Eye (tissue), 1 donor: ENCODE measurements at regions not wholly inside any gene's neighbourhood (a gene's known extent, or its start where the extent isn't known, plus 50 kb on each side); places are given as distances from the start of the nearest gene placed in this dataset.
"Not testable (repeated sequence)": the region's sequence is repeated elsewhere in the genome, so short reads cannot be mapped to it uniquely, and the experiment has no call there.

Source experiments
- DNase-seq: peaks from one replicate; pipeline ENCODE4 v3.0.0-alpha.2; 2015

DNA sequence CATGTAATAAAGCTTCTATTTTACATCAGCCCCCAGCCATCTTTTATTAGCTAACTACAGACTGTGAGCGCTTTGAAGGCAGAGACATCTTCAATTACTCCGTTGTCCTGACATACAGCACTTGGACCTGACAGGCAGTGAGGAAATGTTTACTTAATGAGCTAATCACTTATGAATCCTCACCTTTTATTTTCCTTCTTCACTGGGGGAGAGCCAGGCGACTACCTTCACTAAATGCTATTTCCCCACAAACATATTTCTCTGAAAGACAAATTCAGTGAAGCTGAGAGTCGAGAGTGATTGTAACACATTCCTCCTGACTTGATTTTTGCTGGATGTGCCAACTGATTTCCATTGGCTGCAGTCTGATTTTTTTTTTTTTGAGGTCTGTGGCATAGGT, 192.1 kb upstream of the CLINT1 start:
- no peak for DNase-seq

DNA sequence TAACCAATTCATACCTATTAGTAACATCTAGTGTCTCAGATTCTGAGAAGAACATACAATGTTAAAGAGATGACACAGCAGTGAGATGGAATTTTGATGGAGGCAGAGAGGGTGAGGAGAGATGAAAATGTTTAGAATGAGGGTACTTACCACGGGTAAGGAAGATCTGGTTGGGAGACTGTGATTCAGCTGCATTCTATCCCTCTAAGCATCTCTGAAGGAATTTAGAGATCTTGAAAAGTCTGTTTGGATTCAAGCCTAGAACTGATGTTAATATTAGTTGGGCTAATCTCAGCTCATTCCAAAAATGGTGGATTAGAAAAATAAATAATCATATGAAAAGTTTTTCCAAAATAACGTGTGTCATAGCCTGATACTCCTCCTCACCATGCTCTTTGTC, 191.5 kb upstream of the CLINT1 start:
- no peak for DNase-seq

DNA sequence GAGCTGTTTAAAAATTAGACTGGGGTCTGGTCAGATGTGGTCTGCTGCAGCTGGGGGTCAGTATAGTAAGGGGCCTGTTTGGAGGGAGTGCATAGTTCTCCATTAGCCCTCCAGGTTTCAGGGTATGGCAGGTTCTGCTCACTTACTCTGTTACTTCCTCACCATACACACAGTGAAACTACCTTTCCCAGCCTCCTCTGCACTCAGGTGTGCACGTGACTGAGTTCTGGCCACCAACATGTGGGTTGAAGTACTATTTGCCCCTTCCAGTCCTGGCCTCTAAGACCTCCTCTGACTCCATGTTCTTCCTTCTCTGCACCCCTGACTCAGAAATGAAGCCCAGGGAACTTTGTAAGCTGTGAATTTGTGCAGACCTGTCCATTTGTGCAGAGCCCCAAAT, 190.5 kb upstream of the CLINT1 start:
- no peak for DNase-seq

DNA sequence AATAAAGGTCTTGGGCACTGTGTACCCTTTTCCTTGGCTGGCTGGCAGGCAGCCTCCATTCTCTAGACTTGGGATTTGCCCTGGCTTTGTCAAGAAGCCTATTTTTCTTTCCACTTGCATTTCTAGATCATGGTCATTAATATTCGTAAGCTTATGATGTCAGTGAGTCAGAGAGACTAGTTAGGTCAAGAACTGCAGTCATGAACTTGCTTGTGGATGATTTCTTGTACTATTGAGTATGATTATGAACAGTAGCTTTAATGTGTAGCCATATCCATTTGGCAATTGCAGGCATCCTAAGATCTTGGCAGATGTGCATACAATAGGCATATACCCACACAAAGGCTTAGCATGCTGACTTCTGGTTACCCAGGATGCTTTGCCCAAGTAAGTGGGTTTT, 186.8 kb upstream of the CLINT1 start:
- DNase-seq = no peak

GRCh38 chr5:158039911-158040347, 181.0 kb upstream of the CLINT1 start:
- no peak for DNase-seq

GRCh38 chr5:158039441-158039840, 180.5 kb upstream of the CLINT1 start:
- no peak for DNase-seq

DNA sequence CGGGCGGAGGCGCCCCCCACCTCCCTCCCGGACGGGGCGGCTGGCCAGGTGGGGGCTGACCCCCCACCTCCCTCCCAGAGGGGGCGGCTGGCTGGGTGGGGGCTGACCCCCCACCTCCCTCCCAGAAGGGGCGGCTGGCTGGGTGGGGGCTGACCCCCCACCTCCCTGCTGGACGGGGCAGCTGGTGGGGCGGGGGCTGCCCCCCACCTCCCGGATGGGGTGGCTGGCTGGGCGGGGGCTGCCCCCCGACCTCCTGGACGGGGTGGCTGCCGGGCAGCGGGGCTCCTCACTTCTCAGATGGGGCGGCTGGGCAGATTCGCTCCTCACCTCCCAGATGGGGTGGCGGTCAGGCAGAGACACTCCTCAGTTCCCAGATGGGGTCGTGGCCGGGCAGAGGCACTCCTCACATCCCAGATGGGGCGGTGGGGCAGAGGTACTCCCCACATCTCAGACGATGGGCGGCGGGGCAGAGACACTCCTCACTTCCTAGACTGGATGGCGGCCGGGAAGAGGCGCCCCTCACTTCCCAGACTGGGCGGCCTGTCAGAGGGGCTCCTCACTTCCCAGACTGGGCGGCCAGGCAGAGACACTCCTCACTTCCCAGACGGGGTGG, 178.1 kb upstream of the CLINT1 start:
- DNase-seq = not testable (repeated sequence)

DNA sequence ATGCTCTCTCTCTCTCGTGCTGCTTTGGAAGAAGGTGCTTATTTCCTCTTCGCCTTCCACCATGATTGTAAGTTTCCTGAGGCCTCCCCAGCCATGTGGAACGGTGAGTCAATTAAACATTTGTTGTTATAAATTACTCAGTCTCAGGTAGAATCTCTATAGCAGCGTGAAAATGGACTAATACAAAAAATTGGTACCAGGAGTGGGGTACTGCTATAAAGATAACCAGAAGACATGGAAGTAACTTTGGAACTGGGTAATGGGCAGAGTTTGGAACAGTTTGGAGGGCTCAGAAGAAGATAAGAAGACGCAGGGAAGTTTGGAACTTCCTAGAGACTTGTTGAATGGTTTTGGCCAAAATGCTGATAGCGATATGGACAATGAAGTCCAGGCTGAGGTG, 175.6 kb upstream of the CLINT1 start:
- DNase-seq = not testable (repeated sequence)

- no peak for DNase-seq
These were observed 174.8 kb upstream of the CLINT1 start for GRCh38 chr5:158033724-158034123.

DNA sequence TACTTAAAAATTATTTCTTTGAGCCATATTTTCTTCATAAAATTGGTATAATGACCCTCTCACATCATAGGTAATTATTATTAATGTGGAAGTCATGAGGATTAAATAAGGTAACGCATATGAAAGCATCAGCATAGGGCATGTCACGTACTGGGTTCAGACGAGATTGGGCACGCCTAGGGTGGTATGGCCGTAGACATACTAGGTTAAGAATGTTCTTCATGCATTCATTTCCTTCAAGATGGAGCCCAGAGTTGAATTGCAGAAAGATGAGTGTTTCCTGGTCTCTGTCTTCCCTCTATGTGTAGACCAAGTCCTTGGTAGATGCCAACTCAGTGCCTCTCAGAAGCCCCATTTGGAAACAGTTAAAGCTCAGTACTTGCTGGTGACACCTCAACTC, 174.1 kb upstream of the CLINT1 start:
- DNase-seq = no peak

DNA sequence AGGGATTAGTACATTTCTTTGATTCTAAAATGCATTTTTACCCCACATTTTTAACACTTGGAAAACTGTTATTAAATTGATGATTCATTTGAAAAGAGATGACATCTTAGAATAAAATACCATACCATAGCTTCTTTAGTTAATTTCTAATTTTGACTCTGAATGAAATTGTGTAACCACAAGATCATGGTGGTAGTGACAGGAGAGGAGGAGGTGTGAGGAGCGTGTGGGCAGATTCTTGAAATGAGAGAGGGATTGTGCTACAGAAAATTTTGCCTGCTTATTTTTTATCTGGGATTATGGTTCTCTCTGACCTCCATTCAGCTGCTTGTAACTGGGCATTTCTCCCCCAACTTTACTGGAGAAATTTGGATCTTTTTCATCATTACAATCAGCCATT, 173.3 kb upstream of the CLINT1 start:
- no peak for DNase-seq

DNA sequence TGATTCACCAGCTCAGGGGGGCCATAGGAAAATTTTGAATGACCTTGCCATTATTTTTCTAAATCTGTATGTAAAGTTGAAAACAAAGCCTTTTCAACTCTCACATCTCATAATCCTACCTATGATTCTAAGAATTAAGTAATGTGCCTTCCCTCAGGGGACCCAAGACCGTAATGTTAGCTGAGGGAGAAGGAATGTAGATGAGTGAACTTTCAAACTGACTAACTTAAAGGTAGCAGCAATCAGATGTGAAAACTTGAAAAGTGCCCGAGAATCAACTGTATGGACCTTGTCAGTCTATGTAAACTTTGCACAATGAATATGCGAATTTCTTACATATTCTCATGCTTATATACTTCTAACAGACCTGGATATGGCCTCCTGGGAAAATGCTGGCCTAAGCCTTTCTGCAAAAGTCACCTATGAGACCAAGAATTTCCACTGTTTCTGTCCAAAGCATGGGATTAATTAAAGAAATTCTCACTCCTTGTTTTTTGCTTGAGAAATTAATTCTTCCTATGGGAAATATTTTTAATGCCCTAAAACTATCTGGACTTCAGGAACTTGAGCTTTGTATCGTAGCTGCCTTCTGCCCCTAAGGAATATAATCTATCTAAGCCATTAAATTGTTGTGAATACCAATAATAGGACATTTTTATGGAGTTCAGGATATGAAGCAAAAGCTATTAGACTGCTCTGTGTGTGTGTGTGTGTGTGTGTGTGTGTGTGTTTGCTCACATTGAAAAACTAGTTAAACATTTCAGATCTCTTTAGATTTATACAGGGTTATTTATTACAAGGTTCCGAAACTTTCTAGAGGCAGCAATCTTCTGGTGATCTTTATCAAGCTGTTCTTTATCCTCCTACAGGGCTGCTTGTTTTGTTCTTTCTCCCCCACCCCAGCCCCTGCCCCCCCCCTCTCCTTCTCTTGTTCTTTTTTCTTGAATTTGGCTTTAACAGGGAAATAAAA, 169.1 kb upstream of the CLINT1 start:
- DNase-seq = no peak

DNA sequence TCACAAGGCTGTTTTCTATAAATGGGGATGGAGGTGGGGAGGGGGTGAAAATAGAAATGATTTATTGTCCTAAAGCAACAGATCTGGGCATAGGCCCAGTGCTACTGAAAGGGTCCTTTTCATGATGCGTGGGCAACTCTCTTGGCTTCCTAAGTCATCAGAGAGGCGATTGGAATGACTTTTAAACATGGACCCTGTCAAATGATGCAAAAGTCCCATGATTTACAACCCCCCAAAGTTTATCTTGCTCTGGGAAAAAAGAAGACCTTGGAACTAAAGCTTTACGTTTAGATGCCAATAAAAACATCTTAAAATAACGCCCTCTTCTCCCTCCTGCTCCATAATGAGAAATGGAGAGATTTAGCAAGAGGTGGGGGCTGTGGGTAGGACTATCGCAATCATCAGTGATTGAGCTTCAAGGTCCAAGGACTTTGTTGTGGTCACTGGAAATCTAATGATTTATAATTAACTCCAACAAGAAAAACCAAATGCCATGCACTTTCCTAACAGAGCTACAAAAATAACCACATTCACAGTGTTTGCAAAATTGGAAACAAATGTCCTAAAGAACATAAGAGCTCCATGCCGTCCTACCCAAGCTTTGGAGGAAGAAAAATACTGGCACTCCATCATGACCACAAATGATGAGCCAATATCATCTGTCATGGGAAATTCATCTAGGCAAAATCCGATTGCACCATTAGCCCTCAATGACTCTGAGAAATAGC, 167.5 kb upstream of the CLINT1 start:
- no peak for DNase-seq

DNA sequence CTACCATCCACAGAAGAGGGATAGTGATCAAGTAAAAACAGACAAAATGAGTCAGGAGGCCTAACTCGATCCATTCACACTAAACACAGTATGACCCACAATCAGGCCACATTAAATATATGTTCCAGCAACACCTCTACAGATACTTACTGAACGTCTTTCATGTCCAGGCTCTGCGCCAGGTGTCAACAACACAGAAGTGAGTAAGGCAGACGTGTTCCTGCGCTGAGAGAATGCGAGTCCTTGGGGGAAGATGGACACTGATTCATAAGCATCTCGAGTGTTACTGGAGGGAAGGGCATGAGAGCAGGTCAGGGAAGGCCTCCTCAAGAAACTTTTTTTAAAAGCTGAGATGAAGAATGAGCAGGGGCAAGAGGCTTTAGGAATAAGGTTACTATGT, 164.3 kb upstream of the CLINT1 start:
- DNase-seq = no peak

- DNase-seq = no peak
These were observed 163.9 kb upstream of the CLINT1 start for GRCh38 chr5:158022837-158023236.

GRCh38 chr5:158022393-158022792, 163.4 kb upstream of the CLINT1 start:
- no peak for DNase-seq

DNA sequence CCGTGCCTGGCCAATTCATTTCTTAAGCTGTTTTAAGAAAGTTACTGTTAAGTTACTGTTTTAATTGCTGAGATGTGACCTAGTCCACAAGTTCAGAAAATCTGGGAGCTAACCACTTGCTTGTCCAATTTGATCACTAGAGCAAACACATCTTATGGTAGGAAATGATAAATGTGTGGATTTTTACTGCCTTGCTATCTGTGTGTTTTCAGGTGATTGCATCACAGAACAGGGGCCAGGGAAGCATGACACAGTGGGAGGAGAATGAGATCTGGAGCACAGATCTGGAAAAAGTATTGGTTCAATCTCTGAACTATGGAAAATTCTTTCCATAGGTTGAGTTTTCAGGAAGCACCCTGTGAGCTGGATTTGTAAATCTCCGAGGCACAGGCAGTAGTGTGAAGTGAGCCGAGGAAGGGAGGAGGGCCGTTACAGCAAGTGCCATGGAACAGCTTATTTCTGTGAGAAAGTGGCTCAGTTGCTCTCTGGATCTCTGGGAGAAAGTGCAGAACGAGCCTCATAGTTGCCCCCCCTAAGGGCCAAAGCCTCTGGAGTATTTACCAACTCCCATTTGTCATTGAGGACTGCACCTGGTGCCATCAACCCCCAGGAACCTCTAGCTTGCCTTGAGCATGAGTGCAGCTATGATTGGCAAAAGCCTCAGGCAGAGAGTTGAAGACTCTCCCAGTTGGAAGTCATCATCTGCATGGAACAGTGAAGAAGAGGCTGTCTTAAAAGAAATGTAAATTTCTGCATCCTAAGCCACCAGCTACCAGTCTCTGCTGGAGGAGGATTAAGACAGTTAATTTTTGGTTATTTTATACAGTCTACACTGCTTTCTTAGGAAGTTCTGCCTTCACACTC, 161.8 kb upstream of the CLINT1 start:
- no peak for DNase-seq

DNA sequence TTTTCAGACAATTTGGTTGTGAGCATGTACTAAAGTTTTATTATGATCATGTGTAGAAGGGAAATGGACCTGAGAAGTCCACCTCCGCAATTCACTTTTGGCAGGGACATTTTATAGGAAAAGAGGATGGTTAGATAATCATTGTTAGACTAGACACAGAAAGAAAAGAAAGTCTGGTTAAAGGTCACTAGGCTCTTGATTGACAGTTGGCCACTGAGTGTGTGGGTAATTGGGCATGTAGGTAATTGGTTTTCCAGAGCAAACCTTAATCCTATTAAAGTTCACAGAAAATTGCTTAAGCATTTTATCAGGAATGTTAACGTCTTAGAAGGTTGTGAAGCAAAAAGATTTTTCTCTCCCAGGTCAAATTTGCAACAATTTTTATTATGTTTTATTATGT, 158.5 kb upstream of the CLINT1 start:
- peak; percentile 57 for DNase-seq

DNA sequence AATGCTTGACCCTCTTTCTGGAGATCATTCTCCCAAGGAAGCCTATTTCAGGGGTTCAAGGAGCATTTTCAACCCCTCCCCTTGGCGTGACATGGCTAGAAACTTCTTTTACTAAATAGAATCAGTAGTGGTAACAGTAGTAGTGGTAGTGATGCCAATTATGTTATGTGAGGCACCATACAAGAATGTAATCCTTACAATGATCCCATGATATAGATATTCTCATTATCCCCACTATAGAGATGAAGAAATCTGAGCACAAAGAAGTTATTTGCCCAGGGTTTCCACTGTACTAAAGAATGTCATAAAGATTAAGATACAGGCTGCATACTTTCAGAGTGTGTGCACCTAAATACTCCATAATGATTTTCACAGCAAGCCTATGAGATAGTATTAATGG, 155.4 kb upstream of the CLINT1 start:
- DNase-seq = no peak

GRCh38 chr5:158013939-158014338, 155.0 kb upstream of the CLINT1 start:
- peak; percentile 55 for DNase-seq

DNA sequence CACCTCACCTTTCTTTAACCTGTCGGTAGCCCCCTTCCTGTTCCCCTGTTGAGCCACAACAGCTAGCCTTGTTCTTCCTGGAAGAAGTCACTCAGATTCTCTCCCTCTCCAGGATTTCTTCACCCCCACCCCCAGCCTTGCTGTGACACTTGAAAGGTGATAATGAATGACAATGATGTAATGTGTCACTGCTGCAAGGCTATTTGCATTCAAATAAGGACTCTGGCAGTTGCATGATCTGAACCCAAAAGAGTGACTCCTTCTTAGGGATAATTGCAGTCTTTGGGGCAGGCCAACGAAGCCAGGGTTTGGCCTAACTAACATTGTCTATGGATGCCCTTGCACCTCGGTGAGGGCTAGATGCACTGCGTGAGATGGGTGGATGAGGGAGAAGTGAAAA, 154.4 kb upstream of the CLINT1 start:
- no peak for DNase-seq

DNA sequence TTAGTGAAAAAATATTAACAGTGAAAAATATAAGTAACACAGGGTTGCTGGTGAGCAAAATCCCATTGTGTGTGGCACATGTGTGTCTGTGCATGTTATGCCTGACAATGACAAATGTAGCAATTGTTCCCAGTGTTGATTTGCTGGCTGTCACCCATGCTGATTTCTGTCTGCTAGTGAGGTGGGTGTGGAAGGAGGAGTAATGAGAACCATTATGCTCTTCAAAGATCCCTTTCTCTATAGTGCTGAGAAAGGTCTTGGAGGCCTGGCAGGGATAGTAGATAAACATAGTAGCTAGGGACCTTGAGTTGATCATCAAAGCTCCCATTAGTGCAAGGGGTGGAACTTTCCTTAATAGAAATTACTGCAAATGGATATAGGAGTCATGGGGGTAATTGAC, 152.5 kb upstream of the CLINT1 start:
- DNase-seq = no peak

- no peak for DNase-seq
These were observed 151.9 kb upstream of the CLINT1 start for GRCh38 chr5:158010831-158011230.
